Thymus (tissue), 11 donors: ENCODE measurements at regions not wholly inside any gene's neighbourhood (a gene's known extent, or its start where the extent isn't known, plus 50 kb on each side); places are given as distances from the start of the nearest gene placed in this dataset.

ENCODE experiments used
- DNase-seq, 9 donors: peaks; one replicate each; pipeline ENCODE4 v3.0.0-alpha.2; 2013; ENCODE audit warnings: low spot score in 9 of 9, low read depth in 6 of 9, missing footprints in 1 of 9
- H3K27ac ChIP-seq, 2 donors: one replicate each; pipeline ENCODE4 v1.5.1; 2013; ENCODE audit warnings: control low read depth in 1 of 2, low read depth in 1 of 2, low read length in 1 of 2, mild to moderate bottlenecking in 1 of 2, moderate library complexity in 1 of 2
- H3K27me3 ChIP-seq, 2 donors: one replicate each; pipeline ENCODE4 v1.5.1; 2013; ENCODE audit warnings: low read length in 1 of 2; ENCODE audit not compliant: control insufficient read depth in 2 of 2, insufficient read depth in 1 of 2
- H3K36me3 ChIP-seq, 2 donors: one replicate each; pipeline ENCODE4 v1.5.1; 2013; ENCODE audit warnings: low read length in 1 of 2, mild to moderate bottlenecking in 1 of 2, moderate library complexity in 1 of 2; ENCODE audit not compliant: control insufficient read depth in 2 of 2, insufficient read depth in 2 of 2
- H3K4me1 ChIP-seq, 2 donors: one replicate each; pipeline ENCODE4 v1.5.1; 2013; ENCODE audit warnings: low read length in 2 of 2; ENCODE audit not compliant: control insufficient read depth in 2 of 2, insufficient read depth in 2 of 2
- H3K4me3 ChIP-seq, 2 donors: one replicate each; pipeline ENCODE4 v1.5.1; 2013; ENCODE audit warnings: low read length in 2 of 2, control low read depth in 1 of 2, mild to moderate bottlenecking in 1 of 2
- H3K9me3 ChIP-seq, 2 donors: one replicate each; pipeline ENCODE4 v1.5.1; 2013; ENCODE audit warnings: low read length in 1 of 2, mild to moderate bottlenecking in 1 of 2; ENCODE audit not compliant: control insufficient read depth in 2 of 2, insufficient read depth in 1 of 2
- WGBS: extraction: QIAGEN DNeasy Blood & Tissue Kit; methylation state at CpG from one replicate; pipeline ENCODE4 v1.1.7; 2013; 5-methylcytosine and 5-hydroxymethylcytosine counted together
- donor health status: healthy.

DNA sequence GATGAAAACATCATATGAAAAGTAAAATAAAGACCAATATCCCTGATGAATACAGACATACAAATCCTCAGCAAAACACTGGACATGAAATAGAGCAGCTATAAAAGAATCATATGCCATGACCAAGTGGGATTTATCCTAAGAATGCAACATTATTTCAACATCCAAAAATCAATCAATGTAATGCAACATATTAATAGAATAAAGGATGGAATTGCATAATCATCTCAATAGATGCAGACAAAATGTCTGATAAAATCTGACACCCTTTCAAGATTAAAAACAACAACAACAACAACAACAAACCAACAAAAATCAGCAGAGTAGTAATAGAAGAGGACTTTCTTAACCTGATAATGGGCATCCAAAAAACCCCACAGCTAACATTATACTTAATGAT, 63.8 kb upstream of the IL1R1 start:
- Histone ChIP-seq H3K27ac (no peak overlapping the region), H3K4me3 (no peak overlapping the region), H3K27me3 (no peaks in the 10 kb centered on the region), H3K4me1 (peaks cover 6% of the 10 kb centered on the region in 2 donors), H3K36me3 (no peaks in the 10 kb centered on the region), H3K9me3 (no peaks in the 10 kb centered on the region)
- no peak for DNase-seq

DNA sequence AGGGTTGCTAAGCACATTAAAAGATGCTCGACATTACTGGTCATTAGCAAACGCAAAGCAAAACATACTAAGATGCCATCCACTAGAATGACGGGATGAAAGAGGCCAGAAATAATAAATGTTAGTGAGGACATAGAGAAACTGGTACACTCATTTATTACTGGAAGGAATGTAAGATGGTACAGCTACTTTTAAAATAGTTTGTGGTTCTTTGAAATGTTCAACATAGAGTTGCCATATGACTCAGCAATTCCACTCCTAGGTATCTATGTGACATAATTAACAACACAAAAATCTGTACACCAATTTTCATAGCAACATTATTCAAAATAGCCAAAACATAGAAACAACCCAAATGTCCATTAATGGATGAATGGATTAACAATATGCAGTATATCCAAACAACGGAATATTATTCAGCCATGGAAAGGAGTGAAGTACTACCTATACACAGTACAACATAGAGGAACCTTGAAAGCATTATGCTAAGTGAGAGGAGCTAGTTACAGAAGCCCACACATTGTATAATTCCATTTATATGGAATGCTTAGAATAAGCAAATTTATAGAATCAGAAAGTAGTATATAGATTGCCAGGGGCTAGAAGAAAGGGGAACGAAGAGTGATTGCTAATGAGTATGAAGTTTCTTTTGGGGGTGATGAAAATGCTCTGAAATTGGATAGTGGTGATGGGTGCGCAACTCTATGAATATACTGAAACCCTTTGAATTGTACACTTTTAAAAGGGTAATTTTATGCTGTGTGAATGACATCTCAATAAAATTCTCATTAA, 61.9 kb upstream of the IL1R1 start:
- DNase-seq = no peak
- peaks cover 6% of the 10 kb centered on the region in 2 donors for H3K4me1 ChIP-seq
- H3K27ac ChIP-seq = no peak overlapping the region
- H3K4me3 ChIP-seq = no peak overlapping the region
- H3K36me3 ChIP-seq = no peaks in the 10 kb centered on the region
- H3K27me3 ChIP-seq = no peaks in the 10 kb centered on the region
- 97% methylated on average over 6 of the region's 6 CpGs for WGBS
- no peaks in the 10 kb centered on the region for H3K9me3 ChIP-seq

- H3K9me3 ChIP-seq = no peaks in the 10 kb centered on the region
- no peaks in the 10 kb centered on the region for H3K27me3 ChIP-seq
- H3K4me1 ChIP-seq = peaks cover 6% of the 10 kb centered on the region in 2 donors
- no peak for DNase-seq
- 87% methylated on average over 2 of the region's 2 CpGs for WGBS
- no peaks in the 10 kb centered on the region for H3K36me3 ChIP-seq
- H3K27ac ChIP-seq = no peak overlapping the region
- H3K4me3 ChIP-seq = no peak overlapping the region
Measured at GRCh38 chr2:102081243-102081522, 61.4 kb upstream of the IL1R1 start.

DNA sequence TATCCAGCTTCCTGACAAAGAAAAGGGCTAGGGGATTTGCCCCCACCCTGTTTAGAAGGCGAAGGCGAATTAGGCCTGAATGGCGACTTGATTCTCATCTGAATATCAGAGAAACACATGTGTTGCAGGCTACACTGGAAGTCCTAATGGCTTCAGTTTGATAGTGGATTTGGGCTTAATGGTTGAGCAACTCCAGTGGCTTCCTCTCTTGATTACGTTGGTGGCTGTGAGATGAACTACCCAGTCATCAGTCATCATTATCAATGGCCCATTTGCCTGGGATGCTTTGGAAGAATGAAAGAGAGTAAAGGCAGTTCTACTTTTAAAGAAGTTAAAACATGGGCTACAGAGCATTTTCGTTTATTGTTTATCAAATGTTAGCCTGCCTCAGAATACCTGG, 60.9 kb upstream of the IL1R1 start:
- 90% methylated on average over 5 of the region's 5 CpGs for WGBS

DNA sequence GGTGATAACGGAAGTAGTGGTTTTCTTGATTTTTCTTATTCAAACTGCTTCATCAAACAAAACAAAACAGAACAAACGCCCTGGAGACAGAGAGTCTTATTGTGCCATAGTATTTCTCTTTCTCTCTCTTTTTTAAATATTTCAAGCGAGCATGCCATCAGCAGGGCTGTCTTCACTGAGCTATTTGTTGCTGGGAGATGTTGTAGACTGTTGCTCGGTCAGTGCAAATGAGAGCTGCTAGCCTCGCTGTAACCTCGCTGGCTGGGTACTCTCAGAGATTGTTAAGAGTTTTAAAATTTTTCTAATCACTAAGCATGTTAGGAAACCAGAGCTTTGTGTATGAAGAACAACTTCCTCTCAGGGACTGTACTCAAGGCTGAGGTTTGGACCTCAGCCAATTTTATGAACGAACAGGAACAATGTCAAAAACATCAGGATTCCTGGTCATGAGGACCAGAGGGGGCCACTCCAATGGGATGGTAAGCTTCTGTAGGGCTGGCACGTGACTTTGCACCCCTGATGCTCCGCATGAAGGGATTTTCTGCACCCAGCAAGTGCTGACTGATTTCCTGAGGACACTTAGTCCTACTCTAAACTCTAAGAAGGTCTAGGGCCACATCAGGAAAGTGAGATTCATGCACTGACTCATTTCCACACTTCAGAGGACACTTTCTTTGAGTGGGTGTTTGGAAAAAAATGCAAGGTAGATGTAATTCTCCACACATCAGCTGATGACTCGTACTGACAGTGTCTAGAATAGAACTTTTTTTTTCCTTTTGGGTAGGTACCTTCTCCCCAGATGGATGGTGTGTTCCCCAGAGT, 59.8 kb upstream of the IL1R1 start:
- Histone ChIP-seq H3K27ac (peak overlapping the region; percentile 13 to 53), H3K9me3 (no peaks in the 10 kb centered on the region), H3K4me1 (peaks cover 6% of the 10 kb centered on the region in 2 donors), H3K4me3 (no peak overlapping the region), H3K27me3 (no peaks in the 10 kb centered on the region), H3K36me3 (no peaks in the 10 kb centered on the region)
- DNase-seq = peak in 2 of 9 donors; percentile 25 to 49
- 6% methylated on average over 10 of the region's 10 CpGs for WGBS

More for the DNA sequence above, 60.9 kb upstream of the IL1R1 start:
- peaks cover 6% of the 10 kb centered on the region in 2 donors for H3K4me1 ChIP-seq
- DNase-seq = no peak
- H3K27me3 ChIP-seq = no peaks in the 10 kb centered on the region
- H3K27ac ChIP-seq = no peak overlapping the region
- H3K36me3 ChIP-seq = no peaks in the 10 kb centered on the region
- no peak overlapping the region for H3K4me3 ChIP-seq
- H3K9me3 ChIP-seq = no peaks in the 10 kb centered on the region

DNA sequence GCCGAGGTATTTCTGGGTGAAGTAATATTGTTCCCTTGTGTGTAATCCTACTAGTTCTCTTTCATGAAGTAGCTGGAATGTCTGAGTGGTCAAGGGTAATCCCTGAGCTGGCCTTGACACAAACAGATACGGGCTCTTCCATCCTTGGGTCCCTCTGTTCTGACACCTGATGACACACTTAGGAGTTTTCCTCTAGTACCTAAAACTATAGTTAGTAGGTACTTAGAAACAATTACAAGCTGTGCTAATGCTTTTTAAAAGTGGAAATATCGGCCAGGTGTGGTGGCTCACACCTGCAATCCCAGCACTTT, 59.2 kb upstream of the IL1R1 start:
- Histone ChIP-seq H3K27ac (no peak overlapping the region), H3K4me3 (no peak overlapping the region), H3K9me3 (no peaks in the 10 kb centered on the region), H3K27me3 (no peaks in the 10 kb centered on the region), H3K4me1 (peaks cover 6% of the 10 kb centered on the region in 2 donors), H3K36me3 (no peaks in the 10 kb centered on the region)
- WGBS = 94% methylated on average over 3 of the region's 3 CpGs
- DNase-seq = no peak

DNA sequence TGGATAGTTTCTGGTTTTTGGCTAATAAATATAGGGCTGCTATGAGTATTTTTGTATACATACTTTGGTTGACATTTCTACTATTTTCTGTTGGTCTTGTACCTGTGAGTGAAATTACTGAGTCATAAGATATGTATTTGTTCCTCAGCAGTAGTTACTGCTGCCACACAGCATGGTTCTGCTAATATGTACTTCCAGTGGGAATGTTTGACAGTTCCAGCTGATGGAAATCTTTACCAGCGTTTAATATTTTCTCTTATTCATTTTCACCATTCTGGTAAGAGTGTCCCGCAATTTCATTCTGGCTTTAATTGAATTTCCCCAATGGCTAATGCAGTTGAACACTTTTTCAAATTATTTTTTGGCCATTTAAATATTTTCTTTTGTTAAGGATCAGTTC, 57.9 kb upstream of the IL1R1 start:
- 69% methylated on average over 2 of the region's 2 CpGs for WGBS
- Histone ChIP-seq H3K4me1 (peaks cover 6% of the 10 kb centered on the region in 2 donors), H3K27me3 (no peaks in the 10 kb centered on the region), H3K9me3 (no peaks in the 10 kb centered on the region), H3K36me3 (no peaks in the 10 kb centered on the region), H3K27ac (no peak overlapping the region), H3K4me3 (no peak overlapping the region)
- no peak for DNase-seq

- Histone ChIP-seq H3K36me3 (no peaks in the 10 kb centered on the region), H3K9me3 (no peaks in the 10 kb centered on the region), H3K4me3 (no peak overlapping the region), H3K27me3 (no peaks in the 10 kb centered on the region), H3K27ac (no peak overlapping the region), H3K4me1 (peaks cover 6% of the 10 kb centered on the region in 2 donors)
- 91% methylated on average over 1 of the region's 1 CpG for WGBS
- no peak for DNase-seq
Measured at GRCh38 chr2:102085238-102085637, 57.3 kb upstream of the IL1R1 start.

DNA sequence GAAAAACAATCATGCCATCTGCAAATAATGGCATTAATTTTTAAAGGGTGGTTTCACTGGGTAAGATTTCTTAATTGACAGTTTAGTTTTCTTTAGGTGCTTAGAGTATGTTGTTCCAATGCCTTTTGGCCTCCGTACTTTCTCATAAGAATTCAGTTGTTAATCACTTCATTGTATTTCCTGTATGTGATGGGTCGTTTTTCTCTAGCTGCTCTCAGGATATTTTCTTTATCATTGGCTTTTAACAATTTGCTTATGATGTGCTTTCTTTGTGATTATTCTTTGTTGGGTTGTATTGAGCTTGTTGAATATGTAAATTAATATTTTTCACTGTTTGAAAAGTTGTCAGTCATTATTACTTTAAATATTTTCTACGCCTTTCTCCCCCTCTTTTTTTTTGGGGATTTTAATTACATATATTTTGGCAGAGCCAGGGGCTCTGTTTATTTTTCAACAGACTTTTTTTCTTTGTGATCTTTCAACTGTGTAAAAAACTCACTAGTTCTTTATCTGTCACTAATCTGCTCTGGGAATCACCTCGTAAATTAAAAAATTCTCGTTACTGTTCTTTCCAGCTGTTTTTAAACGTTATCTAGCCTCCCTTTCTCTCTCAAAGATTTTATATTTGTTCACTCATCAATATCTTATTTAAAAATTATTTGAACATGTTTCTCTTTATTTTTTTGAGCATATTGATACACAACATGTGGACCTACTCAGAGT, 56.2 kb upstream of the IL1R1 start:
- WGBS = 84% methylated on average over 6 of the region's 6 CpGs

More for the DNA sequence above, 56.2 kb upstream of the IL1R1 start:
- Histone ChIP-seq H3K27me3 (no peaks in the 10 kb centered on the region), H3K27ac (no peak overlapping the region), H3K36me3 (no peaks in the 10 kb centered on the region), H3K4me1 (peaks cover 6% of the 10 kb centered on the region in 2 donors), H3K4me3 (no peak overlapping the region), H3K9me3 (no peaks in the 10 kb centered on the region)
- DNase-seq = no peak
